ENCODE measurements at regions not wholly inside any gene's neighbourhood (a gene's known extent, or its start where the extent isn't known, plus 50 kb on each side); places are given as distances from the start of the nearest gene placed in this dataset.

- no peak overlapping the region for H3K4me3 ChIP-seq (replicated peaks; ENCODE audit: low read depth, low read length)
- DNase-seq (ENCODE audit: low read depth), result no peak
- no peak for TF ChIP-seq CTCF (IDR thresholded peaks at IDR 0.05; ENCODE audit: low read length, missing control alignments)
These were observed 85.5 kb downstream of the RMI2 start for GRCh38 chr16:11430601-11431317.

- no peak for TF ChIP-seq CTCF (IDR thresholded peaks at IDR 0.05; ENCODE audit: low read length, missing control alignments)
- no peak overlapping the region for H3K4me3 ChIP-seq (replicated peaks; ENCODE audit: low read depth, low read length)
- peak; percentile 3 for DNase-seq (ENCODE audit: low read depth)
These were observed 86.7 kb downstream of the RMI2 start for GRCh38 chr16:11431915-11432465.

- no peak for TF ChIP-seq CTCF (IDR thresholded peaks at IDR 0.05; ENCODE audit: low read length, missing control alignments)
- no peak for DNase-seq (ENCODE audit: low read depth)
- no peak overlapping the region for H3K4me3 ChIP-seq (replicated peaks; ENCODE audit: low read depth, low read length)
These were observed 87.7 kb downstream of the RMI2 start for GRCh38 chr16:11432856-11433395.

GRCh38 chr16:11435576-11435975 is 90.3 kb downstream of the RMI2 start:
- DNase-seq (ENCODE audit: low read depth), result no peak
- TF ChIP-seq CTCF (IDR thresholded peaks at IDR 0.05; ENCODE audit: low read length, missing control alignments), result no peak
- no peak overlapping the region for H3K4me3 ChIP-seq (replicated peaks; ENCODE audit: low read depth, low read length)

- TF ChIP-seq CTCF (IDR thresholded peaks at IDR 0.05; ENCODE audit: low read length, missing control alignments), result no peak
- H3K4me3 ChIP-seq (replicated peaks; ENCODE audit: low read depth, low read length), result no peak overlapping the region
- DNase-seq (ENCODE audit: low read depth), result no peak
These were observed 91.8 kb downstream of the RMI2 start for GRCh38 chr16:11437069-11437468.

GRCh38 chr16:11439790-11440656 is 94.8 kb downstream of the RMI2 start:
- TF ChIP-seq CTCF (IDR thresholded peaks at IDR 0.05; ENCODE audit: low read length, missing control alignments), result no peak
- DNase-seq (ENCODE audit: low read depth), result no peak
- no peak overlapping the region for H3K4me3 ChIP-seq (replicated peaks; ENCODE audit: low read depth, low read length)
